Activated CD4-positive, alpha-beta memory T cell treated with anti-CD3 and anti-CD28 coated beads for 36 hours (primary cell): ENCODE measurements at regions not wholly inside any gene's neighbourhood (a gene's known extent, or its start where the extent isn't known, plus 50 kb on each side); places are given as distances from the start of the nearest gene placed in this dataset.
A peak's percentile ranks its signal among the peaks of the same experiment; 100 is the strongest.

ENCODE experiments used
- CTCF ChIA-PET: fragments of 350-600 bp; sonication (Branson Sonifier 250); formaldehyde crosslinking; loops from one replicate; lab custom pipeline; 2021; ENCODE audit warnings: antibody characterized with exemption, inconsistent platforms; lab: Charles Lee
- POLR2A ChIA-PET: fragments of 350-600 bp; sonication (Branson Sonifier 250); formaldehyde crosslinking; loops from one replicate; lab custom pipeline; 2021; ENCODE audit warnings: antibody characterized with exemption; lab: Charles Lee
- DNase-seq: peaks from one replicate; pipeline ENCODE4 v3.0.0-alpha.2; 2020
- H3K27ac Mint-ChIP-seq: one replicate; pipeline ENCODE4 v1.8.0; 2021; ENCODE audit warnings: mixed read lengths
- H3K27me3 Mint-ChIP-seq: one replicate; pipeline ENCODE4 v1.8.0; 2021; ENCODE audit warnings: mixed read lengths
- H3K36me3 Mint-ChIP-seq: one replicate; pipeline ENCODE4 v1.8.0; 2021; ENCODE audit warnings: mixed read lengths
- H3K4me1 Mint-ChIP-seq: one replicate; pipeline ENCODE4 v1.8.0; 2021; ENCODE audit warnings: low read depth, mixed read lengths
- H3K4me3 Mint-ChIP-seq: one replicate; pipeline ENCODE4 v1.8.0; 2021; ENCODE audit warnings: mild to moderate bottlenecking, mixed read lengths
- H3K9me3 Mint-ChIP-seq: one replicate; pipeline ENCODE4 v1.8.0; 2021; ENCODE audit warnings: mixed read lengths
- intact Hi-C: fragments of 100-400 bp; cut with micrococcal nuclease; formaldehyde crosslinking; loops from one replicate; pipeline ENCODE4 v1.15.1; 2023

DNA sequence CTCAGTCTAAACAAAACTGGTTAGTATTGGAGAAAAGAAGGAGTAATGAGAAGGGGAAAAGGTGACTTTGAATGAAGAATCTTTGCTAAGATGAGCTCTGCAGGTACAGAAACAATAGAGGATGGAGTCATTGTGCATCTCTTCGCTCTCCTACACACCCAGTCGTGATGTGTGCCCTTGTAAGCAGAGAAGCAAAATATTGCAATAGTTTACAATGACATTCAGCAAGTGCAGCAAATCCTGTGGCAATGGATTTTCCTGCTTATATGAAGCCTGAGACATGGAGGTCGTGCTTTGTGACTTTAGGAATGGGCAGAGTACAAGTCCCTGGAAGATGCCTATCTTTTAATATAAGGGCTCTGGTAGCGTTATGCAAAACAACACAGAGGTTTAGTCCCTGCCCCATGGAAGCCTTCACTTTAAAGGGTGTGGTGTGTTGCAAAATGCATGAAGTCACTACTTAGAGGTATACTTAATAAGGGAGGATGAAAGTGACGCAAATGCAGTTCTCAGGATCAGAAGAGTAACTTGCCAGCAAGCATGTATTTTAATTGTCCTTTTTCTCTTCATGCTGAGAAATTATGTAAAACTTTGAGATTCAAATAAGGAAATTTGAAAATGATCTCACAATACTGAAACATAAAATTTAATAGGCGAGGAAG is 88.0 kb upstream of the IVNS1ABP start:
- H3K9me3 Mint-ChIP-seq, result peaks cover 5% of the 10 kb centered on the region
- H3K27me3 Mint-ChIP-seq, result peaks cover 5% of the 10 kb centered on the region
- H3K4me3 Mint-ChIP-seq, result no peak overlapping the region
- no peaks in the 10 kb centered on the region for H3K36me3 Mint-ChIP-seq
- DNase-seq, result no peak
- H3K27ac Mint-ChIP-seq, result no peak overlapping the region
- intact Hi-C loops, result no loop called here
- ChIA-PET POLR2A (no interaction called here), CTCF (no interaction called here)
- H3K4me1 Mint-ChIP-seq, result no peaks in the 10 kb centered on the region

- Mint-ChIP-seq H3K4me1 (no peaks in the 10 kb centered on the region), H3K27ac (no peak overlapping the region), H3K27me3 (peaks cover 5% of the 10 kb centered on the region), H3K36me3 (no peaks in the 10 kb centered on the region), H3K9me3 (peaks cover 5% of the 10 kb centered on the region), H3K4me3 (no peak overlapping the region)
- CTCF ChIA-PET, result interaction anchor here (0.6 kb wide), 1 partner anchor 1041 kb away, joined by 3 read pairs; no protein-coding TSS in a partner anchor
- POLR2A ChIA-PET, result no interaction called here
- intact Hi-C loops, result no loop called here
- DNase-seq, result no peak
Measured at GRCh38 chr1:185404291-185404690, 87.2 kb upstream of the IVNS1ABP start.

DNA sequence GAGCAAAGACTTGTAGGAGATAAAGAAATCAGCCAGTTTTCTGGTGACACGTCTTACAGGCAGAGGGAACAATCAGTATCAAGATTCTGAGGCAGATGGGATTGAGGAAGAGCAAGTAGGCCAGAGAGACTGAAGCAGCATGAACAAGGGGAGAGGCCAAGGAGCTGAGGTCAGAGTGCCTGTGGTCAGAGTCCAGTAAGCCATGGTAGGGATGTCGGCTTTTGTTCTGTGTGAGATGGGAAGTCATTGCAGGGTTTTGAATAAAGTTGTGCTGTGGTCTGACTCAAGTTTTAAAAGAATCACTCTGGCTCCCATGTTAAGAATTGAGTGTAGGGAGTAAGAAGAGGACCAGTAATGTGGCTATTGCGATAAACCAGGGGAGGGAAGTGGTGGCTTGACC is 85.9 kb upstream of the IVNS1ABP start:
- Mint-ChIP-seq H3K9me3 (peaks cover 5% of the 10 kb centered on the region), H3K4me3 (no peak overlapping the region), H3K27me3 (peaks cover 5% of the 10 kb centered on the region), H3K4me1 (peaks cover 2% of the 10 kb centered on the region), H3K27ac (no peak overlapping the region), H3K36me3 (no peaks in the 10 kb centered on the region)
- ChIA-PET CTCF (no interaction called here), POLR2A (no interaction called here)
- no peak for DNase-seq
- intact Hi-C loops, result no loop called here

DNA sequence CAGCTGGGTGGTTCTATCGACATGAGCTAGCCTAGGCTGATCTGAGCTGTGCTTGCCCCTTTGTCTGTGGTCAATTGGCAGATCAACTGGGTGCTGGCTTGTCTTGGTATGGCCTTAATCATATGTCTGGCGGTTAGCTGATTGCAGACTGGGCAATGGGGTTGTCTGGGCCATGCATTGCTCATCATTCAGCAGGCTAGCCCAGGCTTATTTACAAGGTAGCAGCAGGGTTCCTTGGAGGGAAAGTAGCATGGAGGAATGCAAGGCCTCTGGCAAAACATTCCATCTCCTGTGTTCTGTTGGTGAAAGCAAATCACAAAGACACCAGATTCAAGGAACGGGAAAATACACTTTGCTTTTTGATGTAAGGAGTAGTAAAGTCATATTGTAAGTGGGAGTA is 84.0 kb upstream of the IVNS1ABP start:
- Mint-ChIP-seq H3K4me3 (no peak overlapping the region), H3K36me3 (no peaks in the 10 kb centered on the region), H3K4me1 (peaks cover 2% of the 10 kb centered on the region), H3K27me3 (peaks cover 5% of the 10 kb centered on the region), H3K9me3 (no peaks in the 10 kb centered on the region), H3K27ac (no peak overlapping the region)
- POLR2A ChIA-PET, result no interaction called here
- CTCF ChIA-PET, result no interaction called here
- no peak for DNase-seq
- intact Hi-C loops, result no loop called here

GRCh38 chr1:185400052-185400451 is 83.0 kb upstream of the IVNS1ABP start:
- Mint-ChIP-seq H3K36me3 (no peaks in the 10 kb centered on the region), H3K9me3 (no peaks in the 10 kb centered on the region), H3K27ac (no peak overlapping the region), H3K27me3 (peaks cover 5% of the 10 kb centered on the region), H3K4me1 (peaks cover 2% of the 10 kb centered on the region), H3K4me3 (no peak overlapping the region)
- intact Hi-C loops, result no loop called here
- CTCF ChIA-PET, result no interaction called here
- POLR2A ChIA-PET, result no interaction called here
- DNase-seq, result no peak

- Mint-ChIP-seq H3K36me3 (no peaks in the 10 kb centered on the region), H3K27ac (no peak overlapping the region), H3K27me3 (peaks cover 5% of the 10 kb centered on the region), H3K4me1 (peaks cover 2% of the 10 kb centered on the region), H3K4me3 (no peak overlapping the region), H3K9me3 (no peaks in the 10 kb centered on the region)
- intact Hi-C loops, result no loop called here
- no peak for DNase-seq
- ChIA-PET CTCF (no interaction called here), POLR2A (no interaction called here)
Measured at GRCh38 chr1:185398599-185398998, 81.6 kb upstream of the IVNS1ABP start.

GRCh38 chr1:185398022-185398421 is 81.0 kb upstream of the IVNS1ABP start:
- no peaks in the 10 kb centered on the region for H3K9me3 Mint-ChIP-seq
- ChIA-PET POLR2A (no interaction called here), CTCF (no interaction called here)
- no peak overlapping the region for H3K27ac Mint-ChIP-seq
- peaks cover 2% of the 10 kb centered on the region for H3K4me1 Mint-ChIP-seq
- peaks cover 2% of the 10 kb centered on the region for H3K27me3 Mint-ChIP-seq
- no peaks in the 10 kb centered on the region for H3K36me3 Mint-ChIP-seq
- intact Hi-C loops, result no loop called here
- peak; percentile 12 for DNase-seq
- H3K4me3 Mint-ChIP-seq, result no peak overlapping the region

- POLR2A ChIA-PET, result no interaction called here
- H3K9me3 Mint-ChIP-seq, result no peaks in the 10 kb centered on the region
- H3K4me3 Mint-ChIP-seq, result no peak overlapping the region
- H3K27ac Mint-ChIP-seq, result no peak overlapping the region
- H3K4me1 Mint-ChIP-seq, result peaks cover 2% of the 10 kb centered on the region
- intact Hi-C loops, result no loop called here
- no peaks in the 10 kb centered on the region for H3K36me3 Mint-ChIP-seq
- no peaks in the 10 kb centered on the region for H3K27me3 Mint-ChIP-seq
- no peak for DNase-seq
- CTCF ChIA-PET, result no interaction called here
Measured at GRCh38 chr1:185397183-185397582, 80.1 kb upstream of the IVNS1ABP start.

DNA sequence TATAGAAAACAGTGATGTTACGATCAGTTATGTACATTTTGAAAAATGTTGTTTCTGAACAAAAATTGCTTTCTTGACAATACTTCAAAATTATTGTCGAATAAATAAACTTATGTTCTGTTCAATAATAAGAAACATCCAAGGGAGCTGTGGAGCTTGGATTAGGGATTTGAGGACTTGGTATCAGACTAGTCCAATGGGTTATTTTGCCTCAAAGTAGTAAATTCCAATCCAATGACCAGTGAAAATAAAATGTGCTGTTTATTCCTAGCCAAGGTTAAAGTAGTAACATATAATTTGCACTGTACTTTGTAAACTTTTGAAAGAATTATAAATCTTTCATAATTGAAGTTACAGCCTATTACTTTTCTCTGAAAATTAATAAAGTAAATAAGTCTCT is 79.1 kb upstream of the IVNS1ABP start:
- intact Hi-C loops, result no loop called here
- POLR2A ChIA-PET, result no interaction called here
- Mint-ChIP-seq H3K9me3 (no peaks in the 10 kb centered on the region), H3K4me1 (peaks cover 2% of the 10 kb centered on the region), H3K36me3 (no peaks in the 10 kb centered on the region), H3K27ac (no peak overlapping the region), H3K4me3 (no peak overlapping the region), H3K27me3 (no peaks in the 10 kb centered on the region)
- CTCF ChIA-PET, result no interaction called here
- no peak for DNase-seq

DNA sequence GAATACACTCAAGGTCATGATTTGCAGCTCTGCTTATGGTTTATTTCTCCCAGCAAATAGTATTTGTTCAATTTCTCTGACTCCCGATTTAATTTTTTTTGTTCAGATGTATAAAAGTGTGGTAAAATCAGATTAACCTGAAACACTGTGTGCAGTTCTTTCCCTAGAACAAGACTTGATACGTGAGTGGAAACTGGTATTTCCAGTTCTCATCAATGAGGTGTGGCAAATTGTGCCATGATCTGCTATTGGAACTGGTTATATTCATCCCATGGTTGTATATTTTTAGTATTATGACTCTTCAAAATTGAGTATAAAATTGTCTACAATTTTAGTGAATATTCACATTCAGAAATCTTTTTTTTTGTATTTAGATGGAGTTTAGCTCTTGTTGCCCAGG is 76.8 kb upstream of the IVNS1ABP start:
- Mint-ChIP-seq H3K27ac (no peak overlapping the region), H3K36me3 (no peaks in the 10 kb centered on the region), H3K27me3 (no peaks in the 10 kb centered on the region), H3K9me3 (no peaks in the 10 kb centered on the region), H3K4me3 (no peak overlapping the region), H3K4me1 (peaks cover 2% of the 10 kb centered on the region)
- POLR2A ChIA-PET, result no interaction called here
- intact Hi-C loops, result no loop called here
- CTCF ChIA-PET, result no interaction called here
- DNase-seq, result no peak

GRCh38 chr1:185393205-185393604 is 76.2 kb upstream of the IVNS1ABP start:
- Mint-ChIP-seq H3K36me3 (no peaks in the 10 kb centered on the region), H3K4me3 (no peak overlapping the region), H3K4me1 (peaks cover 2% of the 10 kb centered on the region), H3K27ac (no peak overlapping the region), H3K27me3 (no peaks in the 10 kb centered on the region), H3K9me3 (no peaks in the 10 kb centered on the region)
- intact Hi-C loops, result no loop called here
- POLR2A ChIA-PET, result no interaction called here
- CTCF ChIA-PET, result no interaction called here
- DNase-seq, result no peak

DNA sequence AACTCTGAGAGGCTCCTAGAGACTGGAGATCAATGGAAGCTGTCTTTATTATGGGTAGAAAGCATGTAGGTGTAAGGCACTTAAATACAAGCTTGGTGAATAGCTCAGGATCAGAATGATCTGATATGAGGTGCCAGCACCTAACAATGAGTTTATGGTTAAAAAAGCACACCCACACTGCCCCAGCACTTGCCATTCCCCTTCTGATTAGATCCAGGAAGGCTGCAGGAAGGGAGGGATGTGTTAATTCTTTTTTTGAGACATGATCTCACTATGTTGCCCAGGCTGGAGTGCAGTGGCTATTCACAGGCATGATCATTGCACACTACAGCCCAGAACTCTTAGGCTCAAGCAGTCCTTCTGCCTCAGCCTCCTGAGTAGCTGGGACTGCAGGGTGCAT is 71.8 kb upstream of the IVNS1ABP start:
- H3K4me3 Mint-ChIP-seq, result no peak overlapping the region
- no peak for DNase-seq
- H3K4me1 Mint-ChIP-seq, result no peaks in the 10 kb centered on the region
- POLR2A ChIA-PET, result no interaction called here
- peaks cover 4% of the 10 kb centered on the region for H3K36me3 Mint-ChIP-seq
- intact Hi-C loops, result no loop called here
- H3K9me3 Mint-ChIP-seq, result peaks cover 4% of the 10 kb centered on the region
- CTCF ChIA-PET, result no interaction called here
- H3K27ac Mint-ChIP-seq, result no peak overlapping the region
- no peaks in the 10 kb centered on the region for H3K27me3 Mint-ChIP-seq

GRCh38 chr1:185388346-185388745 is 71.3 kb upstream of the IVNS1ABP start:
- H3K9me3 Mint-ChIP-seq, result peaks cover 4% of the 10 kb centered on the region
- no peaks in the 10 kb centered on the region for H3K27me3 Mint-ChIP-seq
- H3K4me1 Mint-ChIP-seq, result no peaks in the 10 kb centered on the region
- intact Hi-C loops, result no loop called here
- no peak overlapping the region for H3K4me3 Mint-ChIP-seq
- CTCF ChIA-PET, result no interaction called here
- POLR2A ChIA-PET, result no interaction called here
- H3K27ac Mint-ChIP-seq, result no peak overlapping the region
- peaks cover 4% of the 10 kb centered on the region for H3K36me3 Mint-ChIP-seq
- no peak for DNase-seq
